ENCODE measurements at regions not wholly inside any gene's neighbourhood (a gene's known extent, or its start where the extent isn't known, plus 50 kb on each side); places are given as distances from the start of the nearest gene placed in this dataset.
"Not testable (repeated sequence)": the region's sequence is repeated elsewhere in the genome, so short reads cannot be mapped to it uniquely, and the experiment has no call there.

DNA sequence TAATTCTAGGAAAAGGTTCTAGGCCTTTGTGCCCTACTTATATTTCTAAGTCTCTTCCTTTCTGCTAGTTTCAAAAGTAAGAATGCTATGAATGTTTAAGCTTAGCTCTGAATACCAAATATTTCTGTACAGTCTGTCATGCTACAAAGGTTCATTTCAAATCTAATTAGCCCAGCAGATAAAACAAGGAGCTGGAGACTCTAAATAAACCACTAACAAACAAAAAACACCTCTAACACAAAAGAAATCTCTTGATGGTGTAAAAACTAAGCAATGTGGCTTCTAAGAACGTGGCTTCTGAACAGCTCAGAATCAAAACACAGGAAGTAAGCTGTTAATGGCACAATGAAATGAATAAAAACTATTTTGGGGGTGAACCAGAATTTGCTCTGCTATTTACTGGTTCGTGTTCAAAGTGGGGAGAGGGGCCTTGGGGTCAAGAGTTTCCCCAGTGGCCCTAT is 198.3 kb downstream of the BCAS1 start:
- DNase-seq, result peak; percentile 27

DNA sequence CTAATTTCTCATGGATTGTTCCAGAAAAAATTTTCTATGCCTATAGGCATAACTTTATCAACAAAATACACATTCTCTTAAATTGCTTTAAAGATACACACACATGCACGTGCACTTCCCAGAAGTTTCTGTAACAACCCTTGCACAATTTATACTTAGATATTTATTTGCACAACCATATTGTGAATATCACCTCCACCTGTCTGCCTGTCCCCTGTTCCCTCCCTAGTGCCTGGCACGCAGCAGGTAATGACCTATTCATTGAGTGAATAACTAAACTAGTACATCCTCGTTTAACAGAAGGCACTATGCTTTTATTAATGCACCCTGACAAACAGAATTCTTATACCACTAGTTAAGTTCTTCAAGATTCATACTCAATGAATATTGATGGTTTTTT is 198.9 kb downstream of the BCAS1 start:
- no peak for DNase-seq

DNA sequence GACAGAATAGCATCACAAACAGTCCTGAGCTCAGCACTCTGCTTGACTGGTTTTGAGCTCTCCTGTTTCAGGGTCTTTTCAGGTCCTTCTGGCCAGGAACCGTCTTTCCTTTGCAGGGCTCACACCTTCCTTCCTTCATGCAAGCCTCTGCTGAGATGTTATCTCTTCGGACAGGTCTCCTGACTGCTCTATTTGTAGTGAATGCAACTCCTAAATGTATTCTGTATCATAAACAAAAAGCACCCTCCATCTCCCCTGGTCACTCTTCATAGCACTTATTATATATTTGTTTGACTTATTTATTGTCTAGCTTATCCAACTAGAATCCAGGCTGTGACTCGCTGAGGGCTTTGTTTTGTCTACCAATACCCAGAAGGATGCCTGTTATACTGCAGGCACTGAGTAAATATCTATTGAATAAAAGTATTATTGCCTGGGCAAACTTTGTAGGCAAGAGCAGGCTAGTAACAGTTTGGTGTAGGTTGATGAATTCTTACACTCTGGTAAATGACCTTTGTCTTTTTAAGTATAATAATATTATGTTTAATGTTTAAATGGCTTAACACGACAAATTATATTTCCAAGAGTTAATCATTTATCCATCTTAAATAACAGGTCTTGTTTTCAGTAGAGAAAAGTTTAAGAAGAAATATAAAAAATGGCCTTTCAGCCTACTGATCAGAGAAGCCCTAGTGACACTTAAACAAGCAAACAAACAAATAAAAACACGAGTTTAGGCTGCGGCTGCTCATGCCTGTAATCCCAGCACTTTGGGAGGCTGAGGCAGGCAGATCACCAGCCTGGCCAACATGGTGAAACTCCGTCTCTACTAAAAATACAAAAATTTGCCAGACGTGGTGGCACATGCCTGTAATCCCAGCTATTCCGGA is 199.7 kb downstream of the BCAS1 start:
- DNase-seq, result no peak

DNA sequence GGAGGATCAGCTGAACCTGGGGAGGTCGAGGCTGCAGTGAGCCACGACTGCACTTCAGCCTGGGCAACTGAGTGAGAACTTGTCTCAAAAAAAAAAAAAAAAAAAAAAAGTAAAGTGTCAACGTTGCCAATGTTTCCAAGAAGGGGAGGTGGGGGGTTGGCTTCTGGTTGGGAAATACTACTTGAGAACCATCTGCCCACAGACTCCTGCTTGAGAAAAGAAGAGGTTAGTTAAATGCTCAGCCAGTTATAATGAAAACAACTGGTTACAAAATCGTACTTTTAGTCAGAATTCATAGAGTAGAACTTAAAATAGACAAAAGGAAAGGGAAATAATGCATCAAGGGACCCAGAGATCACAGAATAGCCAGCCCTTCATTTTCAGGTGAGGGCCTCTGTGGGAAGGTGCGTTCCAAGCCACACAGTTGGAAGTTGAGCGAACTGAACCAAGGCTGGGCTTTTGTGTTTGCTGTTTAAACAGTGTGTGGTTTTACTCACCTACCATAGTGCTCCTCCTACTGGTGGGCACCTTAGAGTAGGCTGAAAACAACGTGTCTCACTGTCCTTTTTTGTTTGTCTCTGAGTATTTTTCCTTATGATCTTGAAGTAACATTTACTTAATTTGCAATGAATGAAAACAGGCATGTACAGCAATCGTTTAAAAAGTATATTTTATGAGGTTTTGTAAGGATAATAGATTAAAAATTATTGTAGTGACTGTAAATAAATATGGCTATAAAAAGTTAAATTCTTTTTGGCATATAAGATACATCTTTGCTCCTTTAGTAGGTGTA is 200.7 kb downstream of the BCAS1 start:
- DNase-seq, result peak; percentile 57

DNA sequence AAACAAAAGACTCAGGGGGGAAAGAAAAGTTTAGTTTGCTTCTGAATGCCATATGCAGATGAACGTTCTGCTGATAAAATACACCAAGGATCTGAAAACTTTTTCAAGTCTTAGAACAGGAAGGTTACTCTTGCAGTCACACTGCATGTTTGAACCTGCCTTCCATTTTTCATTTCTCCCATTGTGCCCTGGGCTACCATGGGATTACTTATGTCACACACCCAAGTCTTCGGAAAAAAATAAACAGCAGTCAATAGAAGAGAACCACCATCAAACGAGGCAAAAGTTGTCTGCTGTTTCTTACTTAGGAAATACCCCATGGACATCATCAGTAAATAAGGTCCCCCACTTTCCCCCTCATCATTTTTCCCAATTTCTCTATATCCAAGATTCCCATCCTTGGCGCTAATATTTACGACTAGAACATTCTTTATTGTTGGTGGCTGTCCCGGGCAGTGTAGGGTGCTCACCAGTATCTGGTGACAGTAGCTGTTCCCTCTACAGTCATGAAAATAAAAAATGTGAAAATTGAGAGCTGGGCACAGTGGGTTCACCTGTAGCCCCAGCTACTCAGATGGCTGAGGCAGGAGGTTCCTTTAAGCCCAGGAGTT is 202.5 kb downstream of the BCAS1 start:
- DNase-seq, result no peak

DNA sequence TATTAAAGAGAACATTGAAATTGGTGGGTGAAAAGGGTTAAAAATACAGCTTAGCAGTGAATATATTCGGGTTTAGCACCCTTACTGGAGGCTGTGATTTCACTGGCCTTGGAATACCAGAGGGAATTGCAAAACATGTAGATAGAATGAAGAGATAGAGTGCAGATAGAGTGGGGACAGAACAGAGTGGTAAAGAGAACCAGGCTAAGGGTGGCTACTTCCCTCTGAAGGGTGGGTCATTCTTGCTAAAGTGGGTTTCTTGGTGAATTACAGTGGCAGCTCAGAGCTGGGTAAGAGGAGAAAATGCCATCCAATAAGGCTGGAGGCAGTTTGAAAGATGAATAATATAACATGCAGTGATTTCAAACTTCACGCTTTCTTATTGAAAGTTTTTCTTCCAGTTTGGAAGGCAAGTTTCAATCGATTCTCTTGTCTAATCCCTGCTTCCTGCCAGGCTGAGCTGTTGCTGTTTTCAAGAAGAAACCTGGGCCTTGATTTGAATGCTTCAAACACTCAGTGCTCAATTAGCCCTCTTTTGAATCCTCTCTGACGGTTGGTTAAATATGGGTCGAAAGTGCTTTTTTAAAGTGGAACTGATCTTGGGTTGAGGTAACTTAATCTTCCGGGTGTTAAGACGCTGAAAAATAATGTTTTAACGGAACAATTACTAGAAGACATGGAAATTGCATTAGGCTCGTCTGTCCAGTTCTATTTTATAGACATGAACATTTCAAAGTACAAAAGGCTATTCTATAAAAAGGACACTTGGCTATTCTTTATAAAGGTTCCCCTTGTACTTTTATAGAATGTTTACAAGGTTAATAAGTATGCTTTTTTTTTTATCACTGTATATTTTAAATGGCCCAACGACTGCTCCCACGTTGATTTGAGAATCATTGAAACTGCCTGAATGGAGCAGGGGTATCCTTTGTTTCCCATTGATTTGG is 203.3 kb downstream of the BCAS1 start:
- DNase-seq, result peak; percentile 49

DNA sequence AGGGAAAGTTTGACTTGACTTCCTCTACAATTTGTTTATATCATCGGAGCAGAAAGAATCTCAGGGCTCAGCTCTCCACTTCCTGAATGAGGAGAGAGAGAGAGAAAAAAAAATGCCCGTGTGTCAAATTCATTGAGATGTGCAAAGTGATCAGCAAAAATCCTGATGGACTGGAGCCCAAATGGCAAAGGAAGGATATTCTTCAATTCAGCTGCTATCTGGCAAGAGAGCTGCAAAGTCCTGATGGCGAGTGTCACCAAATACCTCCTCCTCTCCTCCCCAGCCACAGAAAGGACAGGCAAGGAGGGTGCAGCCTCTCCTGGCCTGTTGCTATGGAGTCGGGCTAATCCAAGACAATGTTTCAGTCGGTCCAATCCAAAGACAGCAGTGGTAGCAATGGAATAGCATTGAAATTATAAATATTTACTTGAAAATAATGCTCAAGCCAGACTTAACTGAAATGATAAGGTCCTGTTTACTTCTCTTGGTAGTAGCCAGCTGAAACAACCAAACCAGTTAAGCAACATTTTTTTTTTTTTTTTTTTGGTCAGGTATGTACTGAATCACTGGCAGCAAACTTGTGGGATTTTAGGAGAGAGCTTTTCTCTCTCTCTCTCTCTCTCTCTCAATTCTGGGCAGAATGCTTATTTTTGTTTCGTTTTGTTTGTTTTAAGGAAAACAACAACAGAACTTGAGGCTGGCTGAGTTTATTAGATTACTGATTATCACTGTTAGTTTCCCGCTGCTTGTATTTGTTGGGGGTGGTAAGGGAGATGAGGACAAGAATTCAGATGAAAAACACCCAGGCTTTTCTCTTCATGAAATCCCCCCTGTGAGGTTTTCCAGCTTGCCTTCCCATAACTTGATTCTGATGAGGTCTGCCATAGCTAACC is 204.2 kb downstream of the BCAS1 start:
- peak; percentile 78 for DNase-seq

DNA sequence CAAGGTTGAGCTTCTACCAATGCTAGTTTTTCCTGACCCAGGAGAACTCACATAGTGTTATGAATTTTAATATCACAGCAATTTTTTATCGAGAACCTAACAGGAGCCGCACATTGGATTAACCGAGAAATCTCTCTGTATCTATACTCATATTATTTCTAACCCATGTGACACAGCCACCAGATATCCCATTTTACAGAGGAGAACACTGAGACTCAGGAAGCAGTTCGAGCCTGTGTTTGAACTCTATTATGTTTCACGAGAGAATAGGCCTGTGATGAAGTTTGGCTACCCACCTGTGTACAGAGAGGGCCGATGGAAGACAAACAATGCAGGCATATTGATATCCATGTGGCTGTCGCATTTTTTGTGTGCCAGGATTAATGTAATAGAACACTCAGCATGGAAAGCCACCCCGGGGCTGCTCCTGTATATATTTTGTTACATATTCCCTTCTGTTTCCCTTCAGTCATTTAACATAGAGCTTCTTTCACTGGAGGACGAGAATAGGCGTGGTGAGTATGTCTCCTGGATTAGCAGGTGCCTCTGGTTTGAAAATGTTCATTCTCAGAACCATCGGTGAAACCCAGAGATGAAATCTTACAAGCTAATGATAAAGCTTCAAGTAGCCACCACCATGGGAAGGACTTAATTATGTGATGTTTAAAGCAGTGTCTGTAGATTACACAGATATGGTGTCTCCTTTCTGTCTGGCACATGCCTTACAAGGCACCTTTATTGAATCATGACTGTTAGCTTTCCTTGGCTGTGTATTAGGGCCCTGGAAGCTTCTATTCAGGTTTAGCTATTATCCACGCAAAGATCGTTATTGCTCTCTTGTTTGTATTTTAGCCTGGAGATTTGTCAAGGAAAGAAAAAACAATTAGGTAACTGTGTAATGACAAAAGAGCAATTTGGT is 205.4 kb downstream of the BCAS1 start:
- DNase-seq, result peak; percentile 45

DNA sequence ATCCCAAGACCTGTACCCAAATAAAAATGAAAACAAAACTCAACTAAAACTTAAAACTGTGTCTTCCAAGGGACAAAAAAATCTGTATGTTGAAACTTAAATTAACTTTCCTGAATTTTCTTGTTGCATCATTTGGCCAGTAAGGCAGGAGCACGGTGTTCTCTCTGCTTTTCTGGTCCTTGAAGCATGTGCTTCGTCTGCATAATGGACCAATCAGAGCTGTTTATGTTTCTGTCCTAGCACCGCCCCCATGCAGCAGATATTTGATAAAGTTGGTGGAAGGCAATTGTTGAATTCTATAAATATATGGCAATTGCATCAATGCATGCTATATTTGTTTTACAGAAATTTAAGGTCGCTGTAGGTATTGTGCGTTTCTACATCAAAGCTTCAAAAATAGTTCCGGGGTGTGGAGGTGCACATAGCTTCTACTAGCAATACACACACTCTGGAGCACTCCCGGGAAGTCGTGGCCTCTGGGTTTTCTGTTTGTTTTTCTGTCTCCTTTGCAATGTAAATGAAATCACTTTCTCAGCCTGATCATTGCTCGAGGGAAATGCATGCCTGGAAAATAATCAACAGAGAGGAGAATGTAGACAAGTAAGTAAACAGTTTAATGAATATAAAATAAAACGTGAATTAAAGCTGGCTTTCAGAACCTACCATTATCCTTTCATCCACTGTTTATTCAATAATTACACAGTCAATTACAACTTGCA is 206.3 kb downstream of the BCAS1 start:
- not testable (repeated sequence) for DNase-seq

DNA sequence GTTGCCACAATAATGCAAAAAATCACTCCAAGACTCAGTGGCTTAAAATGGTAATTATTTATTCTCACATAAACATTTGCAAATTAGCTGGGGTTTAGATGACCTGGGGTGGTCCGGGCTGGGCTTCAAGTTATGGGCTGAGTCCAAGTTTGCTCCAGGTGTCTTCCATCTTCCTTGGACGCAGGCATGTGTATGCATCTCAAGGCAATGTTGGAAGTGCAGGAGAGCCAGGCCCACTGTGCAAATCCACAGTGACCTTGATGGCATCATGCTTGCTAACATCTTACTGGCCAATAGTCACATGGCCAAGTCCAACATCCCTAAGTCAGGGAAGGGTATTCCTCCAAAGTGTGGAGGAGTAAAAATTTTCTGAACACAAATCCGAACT is 206.9 kb downstream of the BCAS1 start:
- DNase-seq, result not testable (repeated sequence)

DNA sequence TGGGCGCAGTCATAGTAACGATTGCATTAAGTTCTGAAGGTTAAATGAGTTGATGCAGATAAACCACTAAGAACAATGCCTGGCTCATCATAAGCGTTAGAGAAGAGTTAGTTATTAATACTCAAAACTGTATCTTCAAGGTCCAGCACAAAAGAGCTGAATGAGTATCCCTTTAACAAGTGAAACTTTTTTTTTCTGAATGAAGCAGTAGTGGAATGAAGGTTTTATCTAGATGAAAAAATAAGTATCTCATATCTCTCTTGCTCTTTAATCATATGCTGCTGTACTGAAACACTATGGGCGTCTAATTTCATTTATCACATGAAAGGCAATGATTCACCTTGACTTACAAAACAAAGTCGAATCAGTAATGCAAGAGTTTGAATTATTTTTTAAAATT is 207.4 kb downstream of the BCAS1 start:
- not testable (repeated sequence) for DNase-seq

DNA sequence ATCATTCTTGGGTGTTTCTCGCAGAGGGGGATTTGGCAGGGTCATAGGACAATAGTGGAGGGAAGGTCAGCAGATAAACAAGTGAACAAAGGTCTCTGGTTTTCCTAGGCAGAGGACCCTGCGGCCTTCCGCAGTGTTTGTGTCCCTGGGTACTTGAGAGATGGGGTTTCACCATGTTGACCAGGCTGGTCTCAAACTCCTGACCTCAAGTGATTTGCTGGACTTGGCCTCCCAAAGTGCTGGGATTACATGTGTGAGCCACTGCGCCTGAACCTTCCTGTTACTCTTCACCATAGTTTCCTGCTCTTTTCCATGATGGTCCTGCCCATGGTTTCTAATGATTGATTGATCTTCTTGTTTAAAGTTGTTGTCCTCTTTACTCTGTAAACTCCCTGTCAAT is 207.9 kb downstream of the BCAS1 start:
- not testable (repeated sequence) for DNase-seq

DNA sequence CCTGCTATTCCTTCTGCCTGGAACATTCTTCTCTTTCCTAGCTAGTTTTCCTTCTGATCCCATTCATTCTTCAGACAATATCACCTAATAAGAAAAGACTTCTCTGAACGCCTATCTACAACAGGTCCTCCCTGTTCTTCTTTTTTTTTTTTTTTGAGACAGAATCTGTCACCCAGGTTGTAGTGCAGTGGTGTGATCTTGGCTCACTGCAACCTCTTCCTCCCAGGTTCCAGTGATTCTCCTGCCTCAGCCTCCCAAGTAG is 208.3 kb downstream of the BCAS1 start:
- DNase-seq, result not testable (repeated sequence)

DNA sequence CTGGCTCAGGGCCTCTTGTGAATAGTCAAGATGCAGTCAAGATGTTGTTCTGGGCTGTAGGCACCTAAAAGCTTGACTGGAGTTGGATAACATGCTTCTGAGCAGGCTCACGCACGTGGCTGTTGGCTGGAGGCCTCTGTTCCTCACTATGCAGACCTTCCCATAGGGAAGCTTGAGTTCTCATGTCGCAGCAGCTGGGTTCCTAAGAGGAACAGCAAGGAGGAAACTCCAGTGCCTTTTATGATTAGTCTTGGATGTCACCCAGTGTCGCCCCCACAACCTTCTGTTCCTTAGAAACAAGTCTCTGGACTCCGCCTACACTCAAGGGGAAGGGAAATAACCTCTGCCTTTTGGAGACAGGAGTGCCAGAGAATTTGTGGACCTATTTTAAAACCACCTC is 210.7 kb downstream of the BCAS1 start:
- no peak for DNase-seq

DNA sequence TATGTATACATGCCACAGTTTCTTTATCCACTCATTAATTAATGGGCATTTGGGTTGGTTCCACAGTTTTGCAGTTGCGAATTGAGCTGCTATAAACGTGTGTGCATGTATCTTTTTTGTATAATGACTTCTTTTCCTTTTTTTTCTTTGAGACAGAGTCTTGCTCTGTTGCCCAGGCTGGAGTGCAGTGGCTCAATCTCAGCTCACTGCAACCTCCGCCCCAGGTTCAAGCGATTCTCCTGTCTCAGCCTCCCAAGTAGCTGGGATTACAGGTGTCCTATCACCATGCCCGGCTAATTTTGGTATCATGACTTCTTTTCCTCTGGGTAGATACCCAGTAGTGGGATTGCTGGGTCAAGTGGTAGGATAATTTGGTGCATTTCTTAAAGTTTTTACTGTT is 211.4 kb downstream of the BCAS1 start:
- DNase-seq, result not testable (repeated sequence)

DNA sequence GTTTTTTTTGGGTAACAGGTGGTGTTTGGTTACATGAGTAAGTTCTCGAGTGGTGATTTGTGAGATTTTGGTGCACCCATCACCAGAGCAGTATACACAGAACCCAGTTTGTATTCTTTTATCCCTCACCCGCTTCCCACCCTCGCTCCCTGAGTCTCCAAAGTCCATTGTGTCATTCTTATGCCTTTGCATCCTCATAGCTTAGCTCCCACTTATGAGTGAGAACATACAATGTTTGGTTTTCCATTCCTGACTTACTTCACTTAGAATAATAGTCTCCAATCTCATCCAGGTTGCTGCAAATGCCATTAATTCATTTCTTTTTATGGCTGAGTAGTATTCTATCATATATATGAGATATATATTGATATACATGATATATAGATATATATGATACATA is 211.9 kb downstream of the BCAS1 start:
- DNase-seq, result not testable (repeated sequence)

DNA sequence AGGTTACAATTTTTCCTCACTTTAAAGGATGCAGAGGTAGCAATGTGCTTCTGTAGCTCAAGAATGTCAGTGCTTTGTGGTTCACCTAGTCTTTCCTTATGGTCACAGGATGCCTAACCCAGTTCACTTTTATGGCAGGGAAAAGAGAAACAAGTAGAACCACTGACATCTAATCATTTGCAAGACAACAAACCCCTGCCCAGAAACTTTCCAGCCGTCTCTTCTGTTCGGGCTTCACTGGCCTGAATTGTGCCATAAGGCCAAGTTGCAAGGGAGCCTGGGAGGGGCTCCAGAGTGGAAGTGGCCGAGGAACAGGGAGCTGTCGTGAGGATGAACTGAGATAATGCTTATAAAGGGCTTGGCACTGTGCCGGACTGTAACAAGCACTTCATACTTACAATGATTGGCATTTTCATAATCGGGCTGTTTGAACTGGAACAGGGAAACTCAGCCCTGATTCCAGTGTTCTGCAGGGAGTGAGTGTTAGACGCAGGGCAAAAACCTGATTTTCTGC is 212.6 kb downstream of the BCAS1 start:
- peak; percentile 74 for DNase-seq

DNA sequence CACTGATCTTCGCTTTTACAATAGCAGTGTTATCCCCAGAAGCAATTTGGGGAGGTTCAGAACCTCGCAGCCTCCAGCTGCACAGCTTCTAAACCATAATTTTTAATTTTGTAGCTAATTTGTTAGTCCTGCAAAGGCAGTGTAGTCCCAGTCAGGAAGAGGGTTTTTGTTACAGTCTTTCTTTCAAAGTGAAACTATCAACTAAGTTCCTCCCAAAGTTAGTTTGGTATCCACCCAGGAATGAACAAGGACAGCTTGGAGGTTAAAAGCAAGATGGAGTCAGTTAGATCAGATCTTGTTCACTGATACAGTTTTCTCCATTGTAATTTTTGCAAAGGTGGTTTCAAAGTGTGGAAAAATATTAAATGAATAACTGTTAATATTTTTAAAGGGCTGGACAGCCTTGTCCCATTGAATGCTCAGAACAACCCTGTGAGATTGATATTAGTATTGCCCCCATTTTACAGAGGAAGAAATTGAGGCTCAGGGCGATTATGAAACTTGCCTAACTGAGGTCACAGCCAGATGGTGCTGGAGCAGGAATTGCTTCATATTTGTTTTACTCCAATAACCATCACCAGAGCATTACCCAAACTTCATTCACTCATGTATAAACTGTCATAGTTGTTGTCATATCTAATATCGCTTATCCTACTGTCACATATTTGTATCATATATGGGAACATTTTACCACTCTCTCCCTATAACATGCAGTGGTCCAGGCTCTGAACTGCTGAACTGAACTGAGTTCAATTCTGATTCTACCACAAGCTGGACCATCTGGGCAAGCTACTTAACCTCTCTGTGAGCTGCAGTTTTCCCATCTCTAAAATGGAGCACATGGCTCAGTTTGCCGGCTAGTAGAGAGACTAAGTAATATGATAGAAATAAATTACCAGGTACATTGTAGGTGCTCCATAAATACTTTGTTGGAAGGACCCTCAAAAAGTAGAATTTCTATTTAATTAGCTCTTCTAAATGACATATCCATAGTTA is 213.8 kb downstream of the BCAS1 start:
- no peak for DNase-seq

Data from eye (tissue), 1 donor.